SK-N-SH treated with all-trans-retinoic acid at 6 μM for 48 hours (cell line): ENCODE measurements at regions not wholly inside any gene's neighbourhood (a gene's known extent, or its start where the extent isn't known, plus 50 kb on each side); places are given as distances from the start of the nearest gene placed in this dataset.

ENCODE experiments used
- ATAC-seq: fragments of 200-7000 bp; cut with Tn5 transposase; 3 replicates; pipeline ENCODE4 v1.9.1; 2020; ENCODE audit warnings: mild to moderate bottlenecking, moderate library complexity
- ARNTL ChIP-seq: fragments of 450-650 bp; formaldehyde crosslinking; IDR thresholded peaks from 2 replicates; pipeline ENCODE4 v1.5.0; 2020; ENCODE audit warnings: low read depth, mild to moderate bottlenecking, moderate library complexity, borderline replicate concordance
- BACH2 ChIP-seq: fragments of 250-450 bp; sonication (Bioruptor Pico); IDR thresholded peaks from 2 replicates; pipeline ENCODE4 v1.9.0; 2021; ENCODE audit warnings: mild to moderate bottlenecking, borderline replicate concordance
- CREB5 ChIP-seq: fragments of 250-450 bp; sonication (Bioruptor Pico); IDR thresholded peaks from 2 replicates; pipeline ENCODE4 v1.5.1; 2020; ENCODE audit warnings: low read depth, mild to moderate bottlenecking, moderate library complexity
- CSDC2 ChIP-seq: fragments of 250-450 bp; sonication (Bioruptor Pico); IDR thresholded peaks from 2 replicates; pipeline ENCODE4 v1.5.0; 2020; ENCODE audit warnings: mild to moderate bottlenecking, moderate library complexity
- CSRNP3 ChIP-seq: fragments of 250-450 bp; sonication (Bioruptor Pico); IDR thresholded peaks from 2 replicates; pipeline ENCODE4 v1.5.1; 2021; ENCODE audit warnings: mild to moderate bottlenecking, moderate library complexity
- ESRRG ChIP-seq: fragments of 250-450 bp; sonication (Bioruptor Pico); IDR thresholded peaks from 2 replicates; pipeline ENCODE4 v1.6.1; 2021; ENCODE audit warnings: mild to moderate bottlenecking
- GLIS3 ChIP-seq: fragments of 250-450 bp; sonication (Bioruptor Pico); IDR thresholded peaks from 2 replicates; pipeline ENCODE4 v1.5.0; 2020; ENCODE audit warnings: mild to moderate bottlenecking, moderate library complexity
- ISL1 ChIP-seq: fragments of 250-450 bp; sonication (Bioruptor Pico); IDR thresholded peaks from 2 replicates; pipeline ENCODE4 v2.1.2; 2022; ENCODE audit warnings: mild to moderate bottlenecking, moderate library complexity
- PATZ1 ChIP-seq: fragments of 250-450 bp; sonication (Bioruptor Pico); IDR thresholded peaks from 2 replicates; pipeline ENCODE4 v1.8.0; 2020; ENCODE audit warnings: mild to moderate bottlenecking, moderate library complexity, borderline replicate concordance
- POU6F1 ChIP-seq: fragments of 250-450 bp; sonication (Bioruptor Pico); IDR thresholded peaks from 2 replicates; pipeline ENCODE4 v1.8.0; 2021; ENCODE audit warnings: low read depth, mild to moderate bottlenecking, moderate library complexity, borderline replicate concordance
- PPARA ChIP-seq: fragments of 250-450 bp; sonication (Bioruptor Pico); IDR thresholded peaks from 2 replicates; pipeline ENCODE4 v1.5.0; 2020; ENCODE audit warnings: mild to moderate bottlenecking, borderline replicate concordance
- RARB ChIP-seq: fragments of 250-450 bp; sonication (Bioruptor Pico); IDR thresholded peaks from 2 replicates; pipeline ENCODE4 v1.8.0; 2021; ENCODE audit warnings: mild to moderate bottlenecking, moderate library complexity
- TCF4 ChIP-seq: fragments of 250-450 bp; sonication (Bioruptor Pico); IDR thresholded peaks from 2 replicates; pipeline ENCODE4 v1.8.0; 2021; ENCODE audit warnings: mild to moderate bottlenecking, moderate library complexity, borderline replicate concordance
- TSHZ2 ChIP-seq: fragments of 250-450 bp; sonication (Bioruptor Pico); IDR thresholded peaks from 2 replicates; pipeline ENCODE4 v1.5.0; 2020; ENCODE audit warnings: mild to moderate bottlenecking, moderate library complexity
- ZC3H10 ChIP-seq: fragments of 250-450 bp; sonication (Bioruptor Pico); IDR thresholded peaks from 2 replicates; pipeline ENCODE4 v1.5.1; 2021; ENCODE audit warnings: mild to moderate bottlenecking, moderate library complexity
- ZFP3 ChIP-seq: fragments of 250-450 bp; sonication (Bioruptor Pico); IDR thresholded peaks from 2 replicates; pipeline ENCODE4 v1.5.0; 2020; ENCODE audit warnings: mild to moderate bottlenecking, moderate library complexity
- ZFP30 ChIP-seq: fragments of 450-650 bp; formaldehyde crosslinking; IDR thresholded peaks from 2 replicates; pipeline ENCODE4 v1.5.0; 2022; ENCODE audit warnings: mild to moderate bottlenecking, moderate library complexity
- ZNF565 ChIP-seq: fragments of 450-650 bp; formaldehyde crosslinking; conservative IDR thresholded peaks from 2 replicates; pipeline ENCODE4 v1.5.0; 2020; ENCODE audit warnings: low read depth, mild to moderate bottlenecking, moderate library complexity
- ZNF70 ChIP-seq: fragments of 450-650 bp; formaldehyde crosslinking; IDR thresholded peaks from 2 replicates; pipeline ENCODE4 v1.5.0; 2020; ENCODE audit warnings: mild to moderate bottlenecking, moderate library complexity
- ZNF8 ChIP-seq: fragments of 450-650 bp; formaldehyde crosslinking; IDR thresholded peaks from 2 replicates; pipeline ENCODE4 v1.5.0; 2020; ENCODE audit warnings: mild to moderate bottlenecking, moderate library complexity

GRCh38 chr6:141580988-141581552 is 551.7 kb upstream of the GJE1 start:
- TF ChIP-seq ZFP30 (CRISPR knock-in tag) (no peak), ARNTL (no peak), ZFP3 (CRISPR knock-in tag) (no peak), CREB5 (no peak), ZNF565 (CRISPR knock-in tag) (no peak), TSHZ2 (no peak), TCF4 (CRISPR knock-in tag) (no peak), CSDC2 (CRISPR knock-in tag) (no peak), BACH2 (CRISPR knock-in tag) (no peak), ISL1 (no peak)

GRCh38 chr6:141580131-141580530 is 552.6 kb upstream of the GJE1 start:
- ATAC-seq, result no peak
- TF ChIP-seq TCF4 (CRISPR knock-in tag), result no peak
- TF ChIP-seq ZNF70 (CRISPR knock-in tag), result no peak
- no peak for TF ChIP-seq ESRRG (CRISPR knock-in tag)
- no peak for TF ChIP-seq GLIS3 (CRISPR knock-in tag)
- no peak for TF ChIP-seq RARB (CRISPR knock-in tag)
- no peak for TF ChIP-seq CREB5
- no peak for TF ChIP-seq PATZ1 (CRISPR knock-in tag)
- no peak for TF ChIP-seq ZC3H10
- TF ChIP-seq ISL1, result no peak
- TF ChIP-seq ZNF565 (CRISPR knock-in tag), result no peak
- no peak for TF ChIP-seq ZNF8
- TF ChIP-seq TSHZ2, result no peak
- TF ChIP-seq BACH2 (CRISPR knock-in tag), result no peak
- no peak for TF ChIP-seq ZFP30 (CRISPR knock-in tag)
- TF ChIP-seq PPARA (CRISPR knock-in tag), result no peak
- TF ChIP-seq CSDC2 (CRISPR knock-in tag), result no peak
- no peak for TF ChIP-seq POU6F1 (CRISPR knock-in tag)
- no peak for TF ChIP-seq CSRNP3
- no peak for TF ChIP-seq ZFP3 (CRISPR knock-in tag)
- no peak for TF ChIP-seq ARNTL

More at GRCh38 chr6:141580988-141581552, 551.7 kb upstream of the GJE1 start:
- ATAC-seq, result peak; percentile 82
